ENCODE measurements at regions not wholly inside any gene's neighbourhood (a gene's known extent, or its start where the extent isn't known, plus 50 kb on each side); places are given as distances from the start of the nearest gene placed in this dataset.

- TF ChIP-seq, protein P1, sequence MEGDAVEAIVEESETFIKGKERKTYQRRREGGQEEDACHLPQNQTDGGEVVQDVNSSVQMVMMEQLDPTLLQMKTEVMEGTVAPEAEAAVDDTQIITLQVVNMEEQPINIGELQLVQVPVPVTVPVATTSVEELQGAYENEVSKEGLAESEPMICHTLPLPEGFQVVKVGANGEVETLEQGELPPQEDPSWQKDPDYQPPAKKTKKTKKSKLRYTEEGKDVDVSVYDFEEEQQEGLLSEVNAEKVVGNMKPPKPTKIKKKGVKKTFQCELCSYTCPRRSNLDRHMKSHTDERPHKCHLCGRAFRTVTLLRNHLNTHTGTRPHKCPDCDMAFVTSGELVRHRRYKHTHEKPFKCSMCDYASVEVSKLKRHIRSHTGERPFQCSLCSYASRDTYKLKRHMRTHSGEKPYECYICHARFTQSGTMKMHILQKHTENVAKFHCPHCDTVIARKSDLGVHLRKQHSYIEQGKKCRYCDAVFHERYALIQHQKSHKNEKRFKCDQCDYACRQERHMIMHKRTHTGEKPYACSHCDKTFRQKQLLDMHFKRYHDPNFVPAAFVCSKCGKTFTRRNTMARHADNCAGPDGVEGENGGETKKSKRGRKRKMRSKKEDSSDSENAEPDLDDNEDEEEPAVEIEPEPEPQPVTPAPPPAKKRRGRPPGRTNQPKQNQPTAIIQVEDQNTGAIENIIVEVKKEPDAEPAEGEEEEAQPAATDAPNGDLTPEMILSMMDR (IDR thresholded peaks at IDR 0.05 in 2 of 3, conservative IDR thresholded peaks at IDR 0.05 in 1 of 3; ENCODE audit: borderline replicate concordance in 1 of 3, insufficient read depth in 1 of 3, low read depth in 2 of 3, low read length in 2 of 3) = no peak
- no peak for TF ChIP-seq EZH2 (IDR thresholded peaks at IDR 0.05)
- no peak for TF ChIP-seq REST (IDR thresholded peaks at IDR 0.05; ENCODE audit: low read depth)
- no peak for TF ChIP-seq POLR2AphosphoS5 (IDR thresholded peaks at IDR 0.05; ENCODE audit: low read depth, low read length)
- no peak for TF ChIP-seq POLR2A (IDR thresholded peaks at IDR 0.05; ENCODE audit: borderline replicate concordance, extremely low read depth, insufficient read depth, insufficient read length)
- no peak for TF ChIP-seq ZFX (IDR thresholded peaks at IDR 0.05)
- TF ChIP-seq SRF (IDR thresholded peaks at IDR 0.05; ENCODE audit: low read depth) = no peak
- TF ChIP-seq YY1 (IDR thresholded peaks at IDR 0.05; ENCODE audit: extremely low read depth, insufficient replicate concordance, low read depth, low read length) = no peak
These were observed 681.2 kb downstream of the SQOR start for GRCh38 chr15:46316024-46316423.

All from HCT116 (cell line).